HG02970 (cell line): ENCODE measurements at regions not wholly inside any gene's neighbourhood (a gene's known extent, or its start where the extent isn't known, plus 50 kb on each side); places are given as distances from the start of the nearest gene placed in this dataset.
"Not testable (repeated sequence)": the region's sequence is repeated elsewhere in the genome, so short reads cannot be mapped to it uniquely, and the experiment has no call there.

Experiments
- ATAC-seq: cut with Tn5 transposase; IDR thresholded peaks from one replicate; pipeline ENCODE4 v1.9.1; 2021; ENCODE audit warnings: mild to moderate bottlenecking, moderate library complexity, moderate number of reproducible peaks; ENCODE audit not compliant: unreplicated experiment, low FRiP score

DNA sequence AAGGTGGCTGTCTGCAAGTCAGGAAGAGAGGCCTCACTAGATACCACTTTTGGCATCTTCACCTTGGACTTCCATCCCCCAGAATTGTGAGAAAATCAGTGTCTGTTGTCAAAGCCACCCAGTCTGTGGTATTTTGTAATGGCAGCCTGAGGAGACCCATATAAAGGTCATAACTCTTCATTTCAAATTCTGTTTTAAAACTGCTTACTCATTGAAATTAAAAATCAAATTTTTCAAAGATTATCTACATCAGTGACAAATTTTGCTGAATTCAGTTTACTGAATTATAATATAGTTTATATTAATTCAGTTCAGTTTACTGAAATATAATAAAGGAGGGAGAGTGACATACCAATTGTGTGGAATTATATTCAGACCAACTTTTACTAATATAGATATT, 133.1 kb upstream of the IL15 start:
- ATAC-seq: no peak

- no peak for ATAC-seq
Measured at GRCh38 chr4:141511055-141511454, 125.3 kb upstream of the IL15 start.

GRCh38 chr4:141513866-141514265, 122.5 kb upstream of the IL15 start:
- no peak for ATAC-seq

- no peak for ATAC-seq
Measured at GRCh38 chr4:141518222-141518621, 118.2 kb upstream of the IL15 start.

- no peak for ATAC-seq
Measured at GRCh38 chr4:141524116-141524515, 112.3 kb upstream of the IL15 start.

GRCh38 chr4:141524841-141525240, 111.5 kb upstream of the IL15 start:
- ATAC-seq: no peak

DNA sequence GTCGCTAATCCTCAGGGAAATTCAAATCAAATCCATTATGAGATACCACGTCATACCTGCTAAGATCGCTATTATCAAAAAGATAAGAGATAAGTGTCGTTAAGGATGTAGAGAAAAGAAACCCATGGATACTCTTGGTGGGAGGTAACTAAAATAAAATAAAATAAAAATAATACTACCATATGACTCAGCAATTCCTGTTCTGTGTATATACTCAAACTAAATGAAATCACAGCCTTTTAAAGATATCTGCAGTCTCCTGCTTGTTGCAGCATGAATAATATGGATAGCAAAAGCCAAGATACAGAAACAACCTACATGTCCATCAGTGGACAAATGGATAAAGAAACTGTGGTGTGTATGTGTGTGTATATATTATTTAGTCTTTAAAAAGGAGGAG, 105.8 kb upstream of the IL15 start:
- ATAC-seq: no peak

GRCh38 chr4:141534985-141535384, 101.4 kb upstream of the IL15 start:
- ATAC-seq: no peak

DNA sequence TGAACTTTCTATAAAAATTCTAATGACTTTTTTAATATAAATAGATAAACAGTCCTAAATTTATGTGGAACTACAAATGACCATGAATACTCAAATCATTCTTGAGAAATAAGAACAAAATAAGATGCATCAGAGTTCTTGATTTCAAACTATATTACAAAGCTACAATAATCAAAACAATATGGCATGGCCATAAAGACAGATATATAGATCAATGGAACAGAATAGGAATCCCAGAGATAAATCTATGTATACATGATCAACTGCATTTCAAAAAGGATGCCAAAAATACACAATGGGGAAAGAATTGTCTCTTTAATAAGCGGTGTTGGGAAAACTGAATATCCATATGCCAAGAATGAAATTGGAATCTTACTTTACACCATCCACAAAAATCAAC, 98.4 kb upstream of the IL15 start:
- ATAC-seq: no peak

DNA sequence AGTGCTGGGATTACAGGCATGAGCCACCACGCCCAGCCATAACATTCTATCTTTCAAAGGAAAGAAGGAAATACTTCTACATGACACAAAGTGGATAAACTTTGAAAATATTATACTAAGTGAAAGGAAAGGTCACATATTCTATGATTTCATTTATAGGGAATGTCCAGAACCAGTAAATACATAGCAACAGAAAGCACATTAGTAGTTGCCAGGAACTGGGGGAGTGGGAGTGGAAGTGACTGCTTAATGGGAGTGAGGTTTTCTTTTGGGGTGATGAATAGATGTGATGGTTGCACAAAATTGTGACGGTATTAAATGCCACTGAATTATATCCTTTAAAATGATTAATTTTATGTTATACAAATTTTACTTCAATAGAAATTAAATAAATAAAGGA, 95.7 kb upstream of the IL15 start:
- no peak for ATAC-seq

DNA sequence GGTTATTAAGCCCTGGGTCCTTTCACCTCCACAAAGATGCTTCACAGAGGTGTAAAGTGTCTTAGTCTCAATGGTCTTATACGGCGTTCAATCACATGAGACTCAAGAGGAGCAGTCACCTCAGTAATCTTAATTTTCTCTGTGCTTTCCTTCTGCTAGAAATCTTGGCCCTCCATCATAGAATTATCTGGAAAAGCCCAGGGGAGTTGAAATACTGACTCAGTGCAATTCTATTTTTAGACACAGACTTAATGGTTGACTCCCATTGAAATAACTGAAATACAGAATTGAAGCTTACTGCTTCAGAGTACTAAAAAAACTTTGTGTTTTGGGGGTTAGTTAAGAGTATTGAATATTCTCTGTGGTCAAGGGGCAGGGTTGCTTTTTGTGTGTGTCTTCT, 94.5 kb upstream of the IL15 start:
- ATAC-seq: no peak

GRCh38 chr4:141543176-141543575, 93.2 kb upstream of the IL15 start:
- no peak for ATAC-seq

- ATAC-seq: no peak
Measured at GRCh38 chr4:141543706-141544105, 92.7 kb upstream of the IL15 start.

DNA sequence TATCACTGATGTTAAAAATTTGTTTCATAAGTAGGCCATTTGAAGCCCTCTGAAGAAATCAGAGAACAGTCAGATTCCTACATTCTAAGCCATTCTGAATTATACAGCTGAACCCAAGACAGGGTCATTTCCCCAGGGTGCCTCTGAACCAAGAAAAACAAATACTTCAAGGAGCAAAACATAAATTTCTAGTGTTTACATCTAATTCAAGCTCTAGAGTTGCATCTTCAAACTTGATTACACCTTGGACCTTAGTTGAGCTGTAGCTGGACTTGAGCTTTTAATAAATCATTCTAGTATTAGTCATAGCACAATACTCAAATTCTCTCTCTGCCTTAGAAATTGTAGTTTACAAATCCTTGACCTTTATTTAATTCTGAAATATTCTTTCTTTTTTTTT, 87.6 kb upstream of the IL15 start:
- ATAC-seq: no peak

DNA sequence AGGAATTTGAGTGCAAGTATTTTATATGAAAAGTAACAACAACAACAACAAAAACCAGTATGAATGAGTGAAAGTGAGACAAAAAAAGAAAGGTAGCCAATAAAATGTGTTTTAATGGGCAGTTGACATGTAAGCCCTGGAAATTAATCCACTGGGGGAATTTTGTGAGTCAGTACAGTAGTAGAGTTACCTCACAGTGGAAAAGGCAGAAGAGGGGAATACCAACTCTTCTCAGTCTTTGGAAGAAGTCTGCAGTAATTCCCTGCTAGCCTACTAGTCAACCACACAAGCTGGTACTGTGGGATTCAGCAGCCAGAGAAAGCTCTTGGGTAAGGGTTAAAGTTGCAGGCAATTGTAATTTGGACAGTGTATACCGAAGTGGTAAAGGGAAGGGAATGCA, 76.3 kb upstream of the IL15 start:
- ATAC-seq: no peak

DNA sequence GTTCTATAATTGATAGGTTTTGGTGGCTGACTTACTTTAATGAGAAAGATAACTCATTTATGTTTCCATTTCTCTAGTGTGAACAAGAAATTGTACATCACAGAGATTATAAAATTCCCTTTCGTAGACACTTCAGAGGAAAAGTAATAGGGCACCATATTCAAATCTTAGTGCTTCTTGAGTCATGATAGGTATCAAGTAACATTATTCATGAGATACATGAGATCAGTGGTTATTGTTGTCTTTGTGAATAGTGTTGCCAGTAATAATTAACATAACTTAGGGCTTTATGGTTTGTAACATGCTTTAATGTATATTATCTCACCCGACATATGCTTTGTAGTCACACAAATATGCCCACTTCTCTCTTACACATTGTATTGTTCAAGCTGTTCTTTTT, 73.7 kb upstream of the IL15 start:
- no peak for ATAC-seq

GRCh38 chr4:141563723-141564122, 72.7 kb upstream of the IL15 start:
- ATAC-seq: no peak

- not testable (repeated sequence) for ATAC-seq
Measured at GRCh38 chr4:141564961-141565360, 71.4 kb upstream of the IL15 start.

DNA sequence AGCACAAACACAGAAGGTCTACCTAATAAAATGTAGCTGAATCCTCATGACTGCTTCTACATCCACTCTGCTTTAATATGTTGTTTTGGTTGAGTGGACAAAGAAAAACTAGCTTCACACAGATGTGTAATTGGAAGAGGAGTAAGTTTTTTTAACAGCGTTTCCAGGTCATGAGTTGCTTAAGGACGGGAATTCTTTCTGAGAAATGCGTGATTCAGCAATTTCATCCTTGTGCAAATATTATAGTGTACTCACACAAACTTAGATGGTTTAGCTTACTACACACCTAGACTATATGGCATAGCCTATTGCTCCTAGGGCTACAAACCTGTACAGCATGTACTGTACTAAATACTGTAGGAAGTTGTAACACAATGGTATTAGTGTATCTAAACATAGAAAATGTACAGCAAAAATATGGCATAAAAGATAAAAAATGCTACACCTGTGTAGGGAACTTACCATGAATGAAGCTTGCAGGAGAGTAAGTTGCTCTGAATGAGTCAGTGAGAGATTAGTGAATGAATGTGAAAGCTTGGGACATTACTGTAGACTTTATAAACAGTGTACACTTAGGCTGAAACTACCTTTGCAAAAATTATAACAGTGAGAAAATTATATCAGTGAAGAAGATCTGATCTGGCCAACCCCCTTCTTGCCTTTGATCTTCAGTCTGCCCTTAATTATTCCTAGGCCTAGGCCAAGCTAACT, 70.8 kb upstream of the IL15 start:
- no peak for ATAC-seq

DNA sequence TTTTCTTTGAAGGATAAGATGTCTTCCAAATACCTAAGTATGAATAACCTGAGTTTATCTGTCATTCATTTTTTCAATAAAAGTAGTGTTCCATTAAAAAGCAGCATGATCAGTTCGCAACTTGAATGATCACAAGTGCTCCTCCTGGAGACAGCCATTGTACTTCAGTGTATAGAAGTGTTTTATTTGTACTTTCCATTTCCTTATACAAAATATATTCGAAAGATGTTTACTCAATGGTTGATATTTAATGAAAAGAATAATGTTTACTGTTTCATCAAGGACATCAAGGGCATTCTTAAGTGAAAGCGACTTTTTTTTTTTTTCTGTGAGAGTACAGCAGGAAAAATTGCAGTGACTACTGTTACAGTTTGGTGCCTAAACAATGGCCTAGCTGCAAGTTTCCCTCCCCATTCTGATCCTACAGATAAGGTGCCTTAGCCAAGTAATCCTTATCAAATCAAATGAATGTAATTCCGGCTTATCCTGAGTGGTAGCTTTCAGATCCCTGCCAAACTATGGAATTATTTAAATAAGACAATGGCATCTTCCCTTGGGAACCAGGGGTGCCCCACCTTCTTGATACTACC, 69.0 kb upstream of the IL15 start:
- no peak for ATAC-seq

GRCh38 chr4:141569141-141569540, 67.2 kb upstream of the IL15 start:
- no peak for ATAC-seq

DNA sequence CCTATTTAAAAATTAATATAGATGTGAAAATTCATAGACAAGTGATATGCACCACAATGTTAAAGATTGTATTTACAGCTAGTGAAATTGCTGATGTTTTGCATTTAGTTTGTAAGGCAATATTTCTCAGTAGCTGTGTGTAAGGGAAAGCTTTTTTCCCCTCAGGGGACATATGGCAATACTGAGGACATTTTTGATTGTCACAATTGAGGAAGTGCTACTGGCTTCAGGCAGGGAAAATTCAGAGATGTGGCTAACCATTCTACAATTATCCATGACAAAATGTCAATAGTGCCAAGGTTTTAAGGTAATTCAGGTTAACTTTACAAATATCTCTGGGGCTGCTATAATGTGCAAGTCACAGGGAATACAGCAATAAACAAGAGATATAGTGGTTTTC, 66.1 kb upstream of the IL15 start:
- ATAC-seq: no peak

DNA sequence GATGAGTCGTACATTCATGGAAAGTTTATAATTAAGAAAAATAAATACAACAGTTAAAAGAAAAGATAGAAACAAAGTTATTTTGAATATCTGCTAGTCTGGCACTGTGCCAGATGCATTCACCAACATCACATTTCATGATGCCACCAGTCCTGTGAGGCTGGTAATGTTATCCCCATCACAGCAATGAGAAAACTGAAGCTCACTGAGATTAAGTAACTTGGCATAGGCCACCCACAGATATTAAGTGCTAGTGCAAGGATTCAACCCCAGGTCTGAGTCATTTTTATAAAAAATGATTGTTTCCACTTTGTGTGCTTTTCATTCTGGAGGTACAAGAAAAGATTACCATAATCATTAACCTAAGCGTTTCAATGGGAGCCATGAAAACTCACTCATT, 65.0 kb upstream of the IL15 start:
- ATAC-seq: no peak
